HUDEP-2 (cell line): ENCODE measurements at regions not wholly inside any gene's neighbourhood (a gene's known extent, or its start where the extent isn't known, plus 50 kb on each side); places are given as distances from the start of the nearest gene placed in this dataset.

ENCODE experiments used
- DNase-seq, 76 experiments: peaks; one replicate each; lab custom pipeline; 2025; ENCODE audit not compliant: unreplicated experiment in 76 of 76; lab: John Stamatoyannopoulos, UW

- no peak for DNase-seq
These were observed 126.9 kb upstream of the DUSP10 start for GRCh38 chr1:221868593-221869303.

GRCh38 chr1:221867003-221867402, 125.1 kb upstream of the DUSP10 start:
- no peak for DNase-seq

- no peak for DNase-seq
These were observed 123.9 kb upstream of the DUSP10 start for GRCh38 chr1:221865808-221866207.

GRCh38 chr1:221863635-221864034, 121.7 kb upstream of the DUSP10 start:
- no peak for DNase-seq

GRCh38 chr1:221862971-221863370, 121.1 kb upstream of the DUSP10 start:
- DNase-seq: no peak

- DNase-seq: no peak
These were observed 117.1 kb upstream of the DUSP10 start for GRCh38 chr1:221858818-221859611.

GRCh38 chr1:221857094-221857444, 115.2 kb upstream of the DUSP10 start:
- peak in 1 of 76 experiments; percentile 1 for DNase-seq

- DNase-seq: no peak
These were observed 114.6 kb upstream of the DUSP10 start for GRCh38 chr1:221856228-221857093.

GRCh38 chr1:221855156-221855555, 113.3 kb upstream of the DUSP10 start:
- DNase-seq: no peak

GRCh38 chr1:221851336-221851735, 109.4 kb upstream of the DUSP10 start:
- DNase-seq: no peak

GRCh38 chr1:221850470-221851187, 108.7 kb upstream of the DUSP10 start:
- no peak for DNase-seq

- DNase-seq: no peak
These were observed 108.0 kb upstream of the DUSP10 start for GRCh38 chr1:221849897-221850296.

- no peak for DNase-seq
These were observed 107.2 kb upstream of the DUSP10 start for GRCh38 chr1:221849110-221849509.

GRCh38 chr1:221847676-221848075, 105.8 kb upstream of the DUSP10 start:
- DNase-seq: no peak

- DNase-seq: no peak
These were observed 103.9 kb upstream of the DUSP10 start for GRCh38 chr1:221845650-221846371.

- DNase-seq: no peak
These were observed 100.1 kb upstream of the DUSP10 start for GRCh38 chr1:221841983-221842335.

GRCh38 chr1:221841251-221841982, 99.5 kb upstream of the DUSP10 start:
- no peak for DNase-seq

- no peak for DNase-seq
These were observed 98.8 kb upstream of the DUSP10 start for GRCh38 chr1:221840511-221841243.
